Activated CD8-positive, alpha-beta memory T cell treated with anti-CD3 and anti-CD28 coated beads, Interleukin-2, amount 10 ng/mL, durations not matched to agents 7 days and 5 days (primary cell): ENCODE measurements at regions not wholly inside any gene's neighbourhood (a gene's known extent, or its start where the extent isn't known, plus 50 kb on each side); places are given as distances from the start of the nearest gene placed in this dataset.

ENCODE experiments used
- ATAC-seq: fragments of 150-1000 bp; cut with Tn5 transposase; one replicate; pipeline ENCODE4 v1.10.0; 2021; ENCODE audit warnings: moderate library complexity
- CTCF ChIA-PET: fragments of 350-600 bp; sonication (Branson Sonifier 250); formaldehyde crosslinking; loops from one replicate; lab custom pipeline; 2021; ENCODE audit warnings: antibody characterized with exemption; lab: Charles Lee
- DNase-seq: peaks from one replicate; pipeline ENCODE4 v3.0.0-alpha.2; 2020
- H3K27ac Mint-ChIP-seq: one replicate; pipeline ENCODE4 v1.8.0; 2021; ENCODE audit warnings: mild to moderate bottlenecking, mixed read lengths
- H3K27me3 Mint-ChIP-seq: one replicate; pipeline ENCODE4 v1.8.0; 2021; ENCODE audit warnings: mixed read lengths
- H3K36me3 Mint-ChIP-seq: one replicate; pipeline ENCODE4 v1.8.0; 2021; ENCODE audit warnings: mild to moderate bottlenecking, mixed read lengths
- H3K4me1 Mint-ChIP-seq: one replicate; pipeline ENCODE4 v1.8.0; 2021; ENCODE audit warnings: mixed read lengths
- H3K4me3 Mint-ChIP-seq: one replicate; pipeline ENCODE4 v1.8.0; 2021; ENCODE audit warnings: mild to moderate bottlenecking, moderate library complexity, mixed read lengths
- H3K9me3 Mint-ChIP-seq: one replicate; pipeline ENCODE4 v1.8.0; 2022; ENCODE audit warnings: low read depth, mixed read lengths

DNA sequence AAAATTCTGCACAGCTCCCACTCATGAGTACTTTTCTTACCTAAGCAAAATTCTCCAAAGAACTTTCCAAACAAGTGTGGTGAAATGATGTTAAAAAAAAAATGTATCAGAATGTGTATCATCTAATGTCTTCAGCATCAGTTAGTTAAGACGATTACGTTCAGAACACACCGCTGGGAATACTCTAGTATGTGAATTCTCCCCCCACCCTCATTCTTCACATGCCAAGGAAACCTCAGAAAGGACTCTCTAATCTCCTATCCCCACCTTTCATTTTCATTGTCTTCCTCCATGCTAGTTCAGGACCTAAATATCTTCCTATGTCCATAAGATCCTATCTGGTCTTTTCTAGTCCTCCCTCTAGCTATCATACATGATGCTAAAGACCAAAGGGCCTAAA is 457.4 kb downstream of the SHQ1 start:
- no peaks in the 10 kb centered on the region for H3K27me3 Mint-ChIP-seq
- CTCF ChIA-PET: no interaction called here

DNA sequence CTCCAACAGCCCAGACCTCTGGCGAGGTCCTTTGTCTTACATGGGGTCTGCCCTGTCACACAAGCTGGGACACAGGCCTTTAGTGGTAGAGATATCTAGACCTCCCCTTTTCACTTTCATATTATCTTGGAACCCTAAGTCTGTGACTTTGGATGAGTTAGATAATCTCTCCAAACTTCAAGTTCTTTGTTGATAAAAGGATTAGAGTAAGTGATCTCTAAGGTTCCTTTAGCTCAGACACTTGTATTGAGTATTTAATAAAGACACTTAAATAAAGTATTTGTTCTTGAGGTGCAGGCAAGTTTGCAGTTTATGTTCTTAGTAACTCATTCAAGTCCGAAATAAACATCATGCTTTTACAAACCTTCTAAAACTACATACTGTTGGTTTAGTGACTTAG is 459.6 kb downstream of the SHQ1 start:
- CTCF ChIA-PET: no interaction called here

More for the DNA sequence above, 457.4 kb downstream of the SHQ1 start:
- Mint-ChIP-seq H3K36me3 (no peaks in the 10 kb centered on the region), H3K4me1 (peaks cover 16% of the 10 kb centered on the region), H3K4me3 (no peak overlapping the region), H3K27ac (no peak overlapping the region), H3K9me3 (no peaks in the 10 kb centered on the region)
- ATAC-seq (no peak), DNase-seq (no peak)

GRCh38 chr3:72388117-72388516 is 460.1 kb downstream of the SHQ1 start:
- H3K4me3 Mint-ChIP-seq: no peak overlapping the region
- ATAC-seq (no peak), DNase-seq (no peak)
- CTCF ChIA-PET: no interaction called here
- no peaks in the 10 kb centered on the region for H3K36me3 Mint-ChIP-seq
- no peaks in the 10 kb centered on the region for H3K27me3 Mint-ChIP-seq
- H3K27ac Mint-ChIP-seq: no peak overlapping the region
- no peaks in the 10 kb centered on the region for H3K9me3 Mint-ChIP-seq
- peaks cover 22% of the 10 kb centered on the region for H3K4me1 Mint-ChIP-seq

More for the DNA sequence above, 459.6 kb downstream of the SHQ1 start:
- peaks cover 23% of the 10 kb centered on the region for H3K4me1 Mint-ChIP-seq
- no peaks in the 10 kb centered on the region for H3K9me3 Mint-ChIP-seq
- no peak overlapping the region for H3K27ac Mint-ChIP-seq
- no peaks in the 10 kb centered on the region for H3K27me3 Mint-ChIP-seq
- ATAC-seq (no peak), DNase-seq (no peak)
- H3K4me3 Mint-ChIP-seq: no peak overlapping the region
- H3K36me3 Mint-ChIP-seq: no peaks in the 10 kb centered on the region

DNA sequence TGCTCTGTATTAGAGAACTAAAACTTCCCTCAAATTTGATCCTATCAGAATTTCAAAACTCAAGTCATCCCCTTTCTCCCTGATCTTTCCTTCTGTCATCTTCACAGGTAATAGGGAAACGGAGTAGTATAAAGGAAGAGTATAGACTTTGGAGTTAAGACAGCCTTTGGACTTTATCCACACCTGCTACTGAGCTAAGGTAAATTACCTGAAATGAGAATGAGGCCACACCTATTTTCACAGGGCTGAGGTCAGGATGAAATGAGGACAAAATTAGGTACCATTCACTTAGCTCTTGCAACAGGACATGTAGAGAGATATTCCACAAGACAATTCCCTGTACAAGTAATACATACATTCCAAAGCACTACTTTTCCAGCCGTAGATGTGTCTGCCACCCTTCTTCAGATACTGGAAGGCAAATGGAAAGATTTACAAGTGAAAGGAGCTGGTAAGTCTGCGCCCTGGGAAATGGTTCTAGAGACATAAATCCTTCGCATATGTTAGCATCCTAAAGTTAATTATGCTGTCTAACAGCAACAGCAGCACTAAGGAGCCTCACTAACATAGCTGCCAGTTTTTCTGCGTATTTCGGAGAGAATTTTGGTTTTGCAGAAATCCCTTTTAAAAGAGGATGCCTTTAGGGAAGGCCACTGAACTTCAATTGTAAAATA is 461.8 kb downstream of the SHQ1 start:
- no peak overlapping the region for H3K27ac Mint-ChIP-seq
- no peak overlapping the region for H3K4me3 Mint-ChIP-seq
- H3K27me3 Mint-ChIP-seq: no peaks in the 10 kb centered on the region
- H3K4me1 Mint-ChIP-seq: peaks cover 34% of the 10 kb centered on the region
- CTCF ChIA-PET: no interaction called here
- H3K36me3 Mint-ChIP-seq: no peaks in the 10 kb centered on the region
- no peaks in the 10 kb centered on the region for H3K9me3 Mint-ChIP-seq
- no peak for ATAC-seq
- no peak for DNase-seq

DNA sequence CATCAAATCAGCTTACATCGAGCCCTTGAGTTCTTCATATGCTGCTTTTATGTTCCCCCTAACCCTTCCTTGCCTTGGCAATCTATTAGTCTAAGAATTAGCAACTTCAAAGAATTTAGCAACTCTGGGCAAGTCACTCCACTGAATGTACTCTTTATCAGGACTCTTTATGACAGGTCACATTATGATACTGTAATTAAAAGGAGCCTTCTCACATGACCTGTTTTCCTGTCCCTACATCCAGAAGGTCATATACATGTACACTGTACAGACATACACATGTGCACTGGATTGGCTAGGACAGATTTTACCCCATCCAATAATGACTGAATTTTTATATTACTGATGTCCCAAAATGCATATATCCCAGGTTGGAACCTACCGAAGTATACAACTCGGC is 463.1 kb downstream of the SHQ1 start:
- Mint-ChIP-seq H3K4me3 (no peak overlapping the region), H3K9me3 (no peaks in the 10 kb centered on the region), H3K27me3 (no peaks in the 10 kb centered on the region), H3K4me1 (peaks cover 45% of the 10 kb centered on the region), H3K36me3 (no peaks in the 10 kb centered on the region), H3K27ac (no peak overlapping the region)
- no peak for DNase-seq
- no peak for ATAC-seq
- CTCF ChIA-PET: no interaction called here

GRCh38 chr3:72384602-72385001 is 463.6 kb downstream of the SHQ1 start:
- Mint-ChIP-seq H3K36me3 (no peaks in the 10 kb centered on the region), H3K27ac (no peak overlapping the region), H3K4me1 (peaks cover 51% of the 10 kb centered on the region), H3K9me3 (no peaks in the 10 kb centered on the region), H3K27me3 (no peaks in the 10 kb centered on the region), H3K4me3 (no peak overlapping the region)
- no peak for ATAC-seq
- DNase-seq: no peak
- CTCF ChIA-PET: no interaction called here

DNA sequence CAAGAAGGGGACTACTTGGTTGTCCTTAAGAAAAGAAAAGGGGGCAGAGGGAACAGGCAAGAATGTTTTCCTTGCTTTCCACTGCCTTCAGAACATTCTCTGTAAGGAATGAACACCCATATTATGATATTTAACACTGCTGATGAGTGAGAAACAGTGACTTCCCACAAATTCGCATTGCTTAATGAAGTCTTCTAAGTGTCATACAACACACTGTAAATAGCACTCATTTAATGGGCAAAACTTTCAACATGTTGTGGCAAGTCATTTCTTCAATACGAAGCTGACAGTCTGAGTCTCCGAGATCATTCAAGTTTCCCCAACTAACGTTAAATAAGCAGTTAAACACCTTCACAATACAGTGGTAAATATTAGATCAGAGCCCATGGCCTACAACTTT is 464.4 kb downstream of the SHQ1 start:
- H3K27ac Mint-ChIP-seq: no peak overlapping the region
- peaks cover 1% of the 10 kb centered on the region for H3K36me3 Mint-ChIP-seq
- no peak for DNase-seq
- no peaks in the 10 kb centered on the region for H3K9me3 Mint-ChIP-seq
- no peaks in the 10 kb centered on the region for H3K27me3 Mint-ChIP-seq
- H3K4me3 Mint-ChIP-seq: no peak overlapping the region
- CTCF ChIA-PET: no interaction called here
- H3K4me1 Mint-ChIP-seq: peaks cover 58% of the 10 kb centered on the region
- no peak for ATAC-seq

- H3K27me3 Mint-ChIP-seq: no peaks in the 10 kb centered on the region
- peaks cover 8% of the 10 kb centered on the region for H3K36me3 Mint-ChIP-seq
- peaks cover 64% of the 10 kb centered on the region for H3K4me1 Mint-ChIP-seq
- no peak overlapping the region for H3K4me3 Mint-ChIP-seq
- no peak overlapping the region for H3K27ac Mint-ChIP-seq
- no peak for DNase-seq
- no peaks in the 10 kb centered on the region for H3K9me3 Mint-ChIP-seq
- no peak for ATAC-seq
- CTCF ChIA-PET: no interaction called here
Measured at GRCh38 chr3:72383230-72383629, 465.0 kb downstream of the SHQ1 start.

DNA sequence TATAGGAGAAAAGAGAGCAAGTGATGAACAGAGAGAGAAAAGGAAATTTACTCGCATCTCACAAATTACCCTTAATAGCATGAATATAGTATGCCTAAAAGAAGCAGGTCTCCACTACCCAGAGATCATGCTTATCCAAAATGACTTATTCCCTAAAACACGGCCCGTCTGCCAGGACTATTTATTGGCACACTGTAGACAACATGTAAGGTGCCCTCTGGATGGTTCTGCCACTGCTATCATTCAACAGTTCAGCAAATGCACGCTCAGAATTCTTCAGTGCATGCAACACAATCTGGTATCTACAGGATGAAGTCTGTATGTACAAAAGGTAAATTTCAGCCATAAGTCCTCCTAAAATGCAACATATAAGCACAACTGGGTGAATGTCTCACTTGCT is 465.8 kb downstream of the SHQ1 start:
- ATAC-seq (no peak), DNase-seq (no peak)
- Mint-ChIP-seq H3K36me3 (peaks cover 9% of the 10 kb centered on the region), H3K27ac (no peak overlapping the region), H3K9me3 (no peaks in the 10 kb centered on the region), H3K4me1 (peaks cover 64% of the 10 kb centered on the region), H3K4me3 (no peak overlapping the region), H3K27me3 (no peaks in the 10 kb centered on the region)
- CTCF ChIA-PET: no interaction called here

- CTCF ChIA-PET: no interaction called here
- peaks cover 16% of the 10 kb centered on the region for H3K36me3 Mint-ChIP-seq
- no peak overlapping the region for H3K27ac Mint-ChIP-seq
- H3K27me3 Mint-ChIP-seq: no peaks in the 10 kb centered on the region
- ATAC-seq: no peak
- H3K9me3 Mint-ChIP-seq: no peaks in the 10 kb centered on the region
- H3K4me3 Mint-ChIP-seq: no peak overlapping the region
- H3K4me1 Mint-ChIP-seq: peaks cover 69% of the 10 kb centered on the region
- no peak for DNase-seq
Measured at GRCh38 chr3:72381584-72381983, 466.7 kb downstream of the SHQ1 start.

DNA sequence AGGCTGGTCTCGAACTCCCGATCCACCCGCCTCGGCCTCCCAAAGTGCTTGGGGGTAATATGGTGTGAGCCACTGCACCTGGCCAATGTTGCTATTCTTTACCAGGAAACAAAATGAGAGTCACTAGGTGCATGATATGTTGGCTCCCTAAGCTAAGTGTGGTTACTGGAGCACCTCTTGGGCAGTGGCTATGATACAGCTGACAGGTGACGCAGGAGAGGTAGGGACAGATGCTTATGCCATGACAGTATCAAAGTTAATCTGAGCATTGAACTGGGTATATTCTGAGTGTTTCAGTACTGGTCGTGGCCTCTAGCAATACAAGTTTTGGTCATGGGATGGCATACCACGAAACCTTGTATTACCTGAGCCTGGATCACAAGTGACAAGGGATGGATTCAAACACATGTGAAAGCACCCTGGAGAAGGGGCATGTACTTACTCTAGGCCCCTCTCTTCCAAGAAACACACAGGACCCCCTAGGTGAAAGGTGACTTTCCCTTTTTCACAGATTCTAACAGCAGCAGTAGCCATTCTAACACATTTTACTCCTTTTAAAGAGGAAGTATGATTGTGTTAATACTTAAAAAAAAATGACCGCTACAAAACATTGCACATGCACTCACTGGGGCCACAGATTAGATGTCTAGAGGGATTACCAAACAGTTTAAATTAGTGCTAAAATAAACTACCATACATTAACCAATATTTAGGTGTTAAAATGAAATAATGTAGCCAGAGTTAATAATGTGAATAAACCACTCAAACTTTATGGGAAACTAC is 467.3 kb downstream of the SHQ1 start:
- H3K36me3 Mint-ChIP-seq: peaks cover 18% of the 10 kb centered on the region
- H3K4me3 Mint-ChIP-seq: no peak overlapping the region
- CTCF ChIA-PET: no interaction called here
- DNase-seq (no peak), ATAC-seq (no peak)
- no peak overlapping the region for H3K27ac Mint-ChIP-seq
- H3K27me3 Mint-ChIP-seq: no peaks in the 10 kb centered on the region
- H3K9me3 Mint-ChIP-seq: no peaks in the 10 kb centered on the region
- H3K4me1 Mint-ChIP-seq: peaks cover 68% of the 10 kb centered on the region

DNA sequence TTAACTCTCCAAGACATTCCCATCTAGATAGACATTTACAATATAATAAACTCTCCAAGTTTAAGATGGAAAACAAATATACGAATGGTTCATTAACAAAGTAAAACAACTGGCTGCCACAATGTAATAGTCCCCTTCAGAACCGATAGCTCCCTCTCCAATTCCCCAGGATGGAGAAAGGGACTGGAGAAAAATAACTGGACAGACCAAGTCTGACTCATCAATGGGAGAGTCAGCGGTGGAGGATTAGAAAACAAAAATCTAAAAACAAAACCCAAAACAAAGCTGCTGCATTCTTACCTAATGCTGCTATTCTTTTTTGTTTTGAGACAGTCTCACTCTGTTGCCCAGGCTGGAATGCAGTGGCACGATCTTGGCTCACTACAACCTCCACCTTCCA is 468.1 kb downstream of the SHQ1 start:
- Mint-ChIP-seq H3K27ac (no peak overlapping the region), H3K4me3 (no peak overlapping the region), H3K36me3 (peaks cover 18% of the 10 kb centered on the region), H3K4me1 (peaks cover 74% of the 10 kb centered on the region), H3K9me3 (no peaks in the 10 kb centered on the region), H3K27me3 (no peaks in the 10 kb centered on the region)
- CTCF ChIA-PET: no interaction called here
- no peak for ATAC-seq
- DNase-seq: no peak

DNA sequence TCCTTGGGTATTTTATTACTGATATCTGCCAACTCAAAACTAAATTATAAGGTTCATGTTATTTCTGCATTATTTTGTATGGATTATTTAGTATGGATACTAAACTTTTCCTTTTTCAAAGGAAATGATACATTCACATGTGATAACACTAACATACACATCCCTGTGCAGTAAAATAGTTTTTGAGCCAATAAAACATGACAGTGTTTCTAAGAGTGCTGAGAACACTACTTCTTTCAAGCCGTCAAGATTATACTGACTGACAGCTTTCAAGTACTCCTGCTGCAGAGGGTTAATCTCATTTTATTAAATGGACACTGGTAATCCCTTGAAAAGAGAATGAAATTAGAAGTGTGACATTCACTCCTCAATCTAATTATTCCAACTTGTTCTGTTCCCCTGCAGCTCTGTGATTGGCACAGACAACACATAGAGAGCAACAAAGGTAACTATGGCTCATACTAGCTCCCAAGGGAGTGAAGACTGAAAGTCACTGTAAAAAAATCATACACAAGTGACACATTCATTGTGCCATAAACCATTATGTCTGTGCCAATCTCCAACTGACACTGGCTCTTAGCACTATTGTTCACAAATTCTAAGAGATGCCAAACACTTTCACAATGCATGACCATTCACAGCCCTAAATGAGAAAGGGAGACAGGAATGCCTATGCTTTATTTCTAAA is 468.6 kb downstream of the SHQ1 start:
- peaks cover 69% of the 10 kb centered on the region for H3K4me1 Mint-ChIP-seq
- H3K4me3 Mint-ChIP-seq: no peak overlapping the region
- H3K36me3 Mint-ChIP-seq: peaks cover 19% of the 10 kb centered on the region
- ATAC-seq (no peak), DNase-seq (no peak)
- H3K27ac Mint-ChIP-seq: no peak overlapping the region
- H3K27me3 Mint-ChIP-seq: no peaks in the 10 kb centered on the region
- CTCF ChIA-PET: no interaction called here
- no peaks in the 10 kb centered on the region for H3K9me3 Mint-ChIP-seq

GRCh38 chr3:72378287-72378686 is 470.0 kb downstream of the SHQ1 start:
- peaks cover 60% of the 10 kb centered on the region for H3K4me1 Mint-ChIP-seq
- no peak overlapping the region for H3K4me3 Mint-ChIP-seq
- H3K27ac Mint-ChIP-seq: no peak overlapping the region
- DNase-seq (no peak), ATAC-seq (no peak)
- H3K36me3 Mint-ChIP-seq: peaks cover 24% of the 10 kb centered on the region
- H3K9me3 Mint-ChIP-seq: no peaks in the 10 kb centered on the region
- H3K27me3 Mint-ChIP-seq: no peaks in the 10 kb centered on the region
- CTCF ChIA-PET: no interaction called here
